Neuronal stem cell (in vitro differentiated cells): ENCODE measurements at regions not wholly inside any gene's neighbourhood (a gene's known extent, or its start where the extent isn't known, plus 50 kb on each side); places are given as distances from the start of the nearest gene placed in this dataset.

Experiments
- DNase-seq: peaks from one replicate; pipeline ENCODE4 v3.0.0-alpha.2; 2013; ENCODE audit warnings: low spot score
- H2AFZ ChIP-seq: one replicate; pipeline ENCODE4 v1.6.1; 2013; ENCODE audit warnings: mild to moderate bottlenecking, low read length, inconsistent platforms
- H2AK5ac ChIP-seq: 2 replicates; pipeline ENCODE4 v1.6.1; 2013; ENCODE audit warnings: low read depth, mild to moderate bottlenecking, inconsistent platforms, low read length, moderate library complexity, mixed read lengths
- H2BK120ac ChIP-seq: 2 replicates; pipeline ENCODE4 v1.6.1; 2013; ENCODE audit warnings: low read depth, mild to moderate bottlenecking, inconsistent platforms, low read length, moderate library complexity, mixed read lengths
- H2BK12ac ChIP-seq: one replicate; pipeline ENCODE4 v1.6.1; 2013; ENCODE audit warnings: low read length, inconsistent platforms
- H2BK15ac ChIP-seq: 2 replicates; pipeline ENCODE4 v1.6.1; 2013; ENCODE audit warnings: mild to moderate bottlenecking, low read length, inconsistent platforms, mixed read lengths
- H2BK5ac ChIP-seq: one replicate; pipeline ENCODE4 v1.6.1; 2013; ENCODE audit warnings: inconsistent platforms, mild to moderate bottlenecking, low read length, moderate library complexity
- H3K14ac ChIP-seq: one replicate; pipeline ENCODE4 v1.6.1; 2013; ENCODE audit warnings: low read length, inconsistent platforms
- H3K18ac ChIP-seq: 2 replicates; pipeline ENCODE4 v1.6.1; 2013; ENCODE audit warnings: low read length, inconsistent platforms
- H3K23ac ChIP-seq: 2 replicates; pipeline ENCODE4 v1.6.1; 2013; ENCODE audit warnings: low read depth, mild to moderate bottlenecking, mixed read lengths, low read length, inconsistent platforms; ENCODE audit not compliant: poor library complexity
- H3K27ac ChIP-seq: replicated peaks from 3 replicates; pipeline ENCODE4 v1.5.1; 2013; ENCODE audit warnings: low read length, inconsistent platforms
- H3K27me3 ChIP-seq, 3 experiments: 2 replicates each; pipeline ENCODE4 v1.6.1; 2013; ENCODE audit warnings: low read length in 3 of 3, mild to moderate bottlenecking in 2 of 3, inconsistent platforms in 1 of 3, low read depth in 1 of 3, mixed read lengths in 1 of 3, moderate library complexity in 1 of 3; ENCODE audit not compliant: control insufficient read depth in 3 of 3, insufficient read depth in 3 of 3
- H3K36me3 ChIP-seq, 2 donors: replicated peaks in 1 of 2; 2 replicates each; pipeline ENCODE4 v1.6.1; 2013; ENCODE audit warnings: low read length in 2 of 2; ENCODE audit not compliant: control insufficient read depth in 2 of 2, insufficient read depth in 2 of 2
- H3K4ac ChIP-seq: 2 replicates; pipeline ENCODE4 v1.6.1; 2013; ENCODE audit warnings: inconsistent platforms, mild to moderate bottlenecking, low read length, moderate library complexity
- H3K4me1 ChIP-seq, 2 donors: 1 replicate in 1 of 2; 2 replicates in 1 of 2; pipeline ENCODE4 v1.6.1; 2013; ENCODE audit warnings: low read length in 2 of 2, low read depth in 1 of 2; ENCODE audit not compliant: control insufficient read depth in 2 of 2, insufficient read depth in 1 of 2
- H3K4me2 ChIP-seq: one replicate; pipeline ENCODE4 v1.6.1; 2013; ENCODE audit warnings: mild to moderate bottlenecking, low read length, inconsistent platforms; ENCODE audit not compliant: insufficient read depth, poor library complexity, severe bottlenecking
- H3K4me3 ChIP-seq, 2 donors: 2 replicates each; pipeline ENCODE4 v1.5.1; 2013; ENCODE audit warnings: low read length in 2 of 2, mild to moderate bottlenecking in 2 of 2, inconsistent platforms in 1 of 2, moderate library complexity in 1 of 2
- H3K79me1 ChIP-seq: one replicate; pipeline ENCODE4 v1.6.1; 2013; ENCODE audit warnings: low read depth, mild to moderate bottlenecking, inconsistent platforms, low read length, moderate library complexity
- H3K9ac ChIP-seq: one replicate; pipeline ENCODE4 v1.6.1; 2013; ENCODE audit warnings: mild to moderate bottlenecking, low read depth, low read length, inconsistent platforms; ENCODE audit not compliant: poor library complexity
- H3K9me3 ChIP-seq, 2 donors: replicated peaks in 1 of 2; 2 replicates each; pipeline versions ENCODE3 to v1.6.1; 2013; ENCODE audit warnings: low read length in 2 of 2, mild to moderate bottlenecking in 2 of 2, inconsistent platforms in 1 of 2, low read depth in 1 of 2, mixed read lengths in 1 of 2, moderate library complexity in 1 of 2; ENCODE audit not compliant: control insufficient read depth in 2 of 2, insufficient read depth in 1 of 2
- H4K8ac ChIP-seq: one replicate; pipeline ENCODE4 v1.6.1; 2013; ENCODE audit warnings: low read depth, mild to moderate bottlenecking, inconsistent platforms, low read length, moderate library complexity
- H4K91ac ChIP-seq: one replicate; pipeline ENCODE4 v1.6.1; 2013; ENCODE audit warnings: low read length, low read depth, mild to moderate bottlenecking, inconsistent platforms; ENCODE audit not compliant: poor library complexity
- WGBS, 2 donors: extraction: QIAGEN DNeasy Blood & Tissue Kit; methylation state at CpG; one replicate each; pipeline ENCODE4 v1.1.7; 2013; ENCODE audit warnings: missing lambda C conversion rate in 2 of 2, mixed read lengths in 1 of 2; ENCODE audit not compliant: insufficient read length in 2 of 2, insufficient replicate concordance in 1 of 2; ENCODE audit errors: extremely low coverage in 2 of 2; 5-methylcytosine and 5-hydroxymethylcytosine counted together

DNA sequence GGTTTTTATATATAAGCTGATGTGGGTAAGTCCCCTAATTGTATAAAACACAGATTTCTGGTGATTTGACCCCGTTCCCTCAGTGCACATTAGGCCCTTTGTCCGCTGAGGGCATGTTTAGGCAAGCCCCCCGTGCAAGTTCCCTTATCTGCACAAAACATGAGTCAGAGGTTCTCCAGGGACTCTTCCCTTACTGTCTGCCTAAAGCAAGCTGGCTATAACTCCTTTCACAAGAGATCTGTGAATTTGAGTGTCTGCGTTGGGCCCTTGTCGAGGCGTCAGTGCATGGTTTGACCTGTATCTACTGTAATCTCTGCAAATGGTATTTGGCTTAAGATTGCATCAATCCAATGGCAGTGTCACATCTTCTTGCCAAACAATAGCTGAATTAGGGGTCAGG, 712.8 kb downstream of the CDH8 start:
- no CpG with 5 or more reads among the region's 6 CpGs for WGBS, 2 donors
- H3K4me2 ChIP-seq: no peak overlapping the region
- peaks cover 0 to 7% of the 10 kb centered on the region in 2 donors for H3K9me3 ChIP-seq
- no peak overlapping the region for H3K23ac ChIP-seq
- H2BK12ac ChIP-seq: no peak overlapping the region
- H3K79me1 ChIP-seq: no peaks in the 10 kb centered on the region
- H3K36me3 ChIP-seq: no peaks in the 10 kb centered on the region
- H2BK15ac ChIP-seq: no peak overlapping the region
- H3K27ac ChIP-seq: no peak overlapping the region
- H2AFZ ChIP-seq: peak overlapping the region; percentile 70
- H3K14ac ChIP-seq: no peak overlapping the region
- no peak overlapping the region for H3K18ac ChIP-seq
- no peak overlapping the region for H3K9ac ChIP-seq
- no peak overlapping the region for H3K4ac ChIP-seq
- DNase-seq: no peak
- no peak overlapping the region for H2BK5ac ChIP-seq
- H4K91ac ChIP-seq: no peak overlapping the region
- peaks cover 7 to 9% of the 10 kb centered on the region in 2 donors for H3K4me1 ChIP-seq
- no peak overlapping the region for H4K8ac ChIP-seq
- H3K4me3 ChIP-seq: no peak overlapping the region
- no peak overlapping the region for H2BK120ac ChIP-seq
- no peak overlapping the region for H2AK5ac ChIP-seq
- H3K27me3 ChIP-seq: no peaks in the 10 kb centered on the region

DNA sequence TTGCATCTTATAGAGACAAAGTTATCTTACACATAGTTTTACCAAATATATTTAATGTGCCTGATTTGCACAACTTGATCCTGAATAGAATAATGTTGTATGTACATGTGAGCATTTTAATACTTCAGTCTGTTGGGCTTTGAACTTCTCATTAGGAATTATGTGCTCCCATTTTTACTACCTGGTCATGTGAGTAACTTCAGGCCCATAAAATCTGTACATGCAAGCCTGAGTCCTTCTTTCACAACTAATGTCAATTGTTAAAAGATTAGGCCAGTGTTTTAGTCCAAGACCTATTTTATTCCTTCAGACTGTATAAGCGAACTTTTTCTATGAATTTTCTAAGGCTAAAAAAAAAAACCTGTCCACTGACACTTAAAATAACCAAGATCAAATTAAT, 715.4 kb downstream of the CDH8 start:
- no peak overlapping the region for H3K4ac ChIP-seq
- H3K4me3 ChIP-seq: no peak overlapping the region
- H3K4me2 ChIP-seq: no peak overlapping the region
- H2BK12ac ChIP-seq: no peak overlapping the region
- H2AFZ ChIP-seq: no peak overlapping the region
- H3K18ac ChIP-seq: no peak overlapping the region
- H2BK5ac ChIP-seq: no peak overlapping the region
- H4K8ac ChIP-seq: no peak overlapping the region
- no peak overlapping the region for H3K9ac ChIP-seq
- H3K36me3 ChIP-seq: no peaks in the 10 kb centered on the region
- H3K9me3 ChIP-seq: peaks cover 0 to 13% of the 10 kb centered on the region in 2 donors
- DNase-seq: no peak
- peaks cover 7 to 9% of the 10 kb centered on the region in 2 donors for H3K4me1 ChIP-seq
- H2AK5ac ChIP-seq: no peak overlapping the region
- H3K27ac ChIP-seq: no peak overlapping the region
- H4K91ac ChIP-seq: no peak overlapping the region
- H3K27me3 ChIP-seq: no peaks in the 10 kb centered on the region
- WGBS, 2 donors: no CpG with 5 or more reads among the region's 1 CpG
- H2BK15ac ChIP-seq: no peak overlapping the region
- H2BK120ac ChIP-seq: no peak overlapping the region
- no peak overlapping the region for H3K14ac ChIP-seq
- no peak overlapping the region for H3K23ac ChIP-seq
- no peaks in the 10 kb centered on the region for H3K79me1 ChIP-seq

DNA sequence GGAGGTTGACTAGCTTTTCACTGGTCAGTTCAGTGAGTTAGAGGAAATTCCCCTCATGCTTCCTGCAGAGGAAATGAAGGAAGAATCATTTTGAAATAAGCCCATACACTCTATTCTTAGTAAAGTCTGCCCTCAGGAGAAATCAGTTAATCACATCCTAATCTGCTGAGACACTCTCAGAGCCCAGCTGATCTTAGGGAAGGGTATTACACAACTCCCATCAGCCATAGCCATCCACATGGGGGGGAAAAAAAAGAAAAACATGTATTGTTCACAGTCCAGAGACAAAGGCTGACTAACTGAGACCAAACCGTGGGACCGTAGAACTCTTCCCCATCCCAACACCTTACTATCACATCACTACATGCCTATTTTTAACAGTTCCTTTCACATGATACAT, 722.3 kb downstream of the CDH8 start:
- Histone ChIP-seq H2BK120ac (no peak overlapping the region), H2BK5ac (no peak overlapping the region), H3K27ac (no peak overlapping the region), H2BK15ac (no peak overlapping the region), H2BK12ac (no peak overlapping the region), H3K4me3 (no peak overlapping the region), H3K4me2 (no peak overlapping the region), H4K91ac (no peak overlapping the region), H2AK5ac (no peak overlapping the region), H3K27me3 (no peaks in the 10 kb centered on the region), H3K23ac (no peak overlapping the region), H2AFZ (no peak overlapping the region), H3K4ac (no peak overlapping the region), H3K79me1 (no peaks in the 10 kb centered on the region), H3K36me3 (no peaks in the 10 kb centered on the region), H4K8ac (no peak overlapping the region), H3K14ac (no peak overlapping the region), H3K4me1 (no peaks in the 10 kb centered on the region), H3K9me3 (peaks cover 0 to 6% of the 10 kb centered on the region in 2 donors), H3K9ac (no peak overlapping the region), H3K18ac (no peak overlapping the region)
- no peak for DNase-seq
- WGBS, 2 donors: no CpG with 5 or more reads among the region's 2 CpGs

DNA sequence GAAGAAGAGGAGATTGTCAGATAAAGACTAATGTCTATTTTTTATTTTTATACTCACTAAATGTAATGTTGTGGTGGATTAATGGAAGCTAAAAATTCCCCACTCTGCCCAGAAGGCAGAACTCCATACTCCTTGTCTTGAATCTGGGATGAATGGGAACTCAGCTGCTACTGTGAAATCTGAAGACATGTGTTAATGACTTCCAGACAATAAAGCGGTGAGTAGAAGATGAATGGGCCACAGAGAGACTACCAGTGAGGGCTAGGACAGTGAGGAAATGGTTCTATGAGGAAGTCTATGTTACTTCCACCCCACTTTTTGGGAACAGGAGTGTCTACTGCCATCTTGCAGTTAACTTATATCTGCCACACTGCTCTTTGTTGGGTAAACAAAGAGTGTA, 726.9 kb downstream of the CDH8 start:
- WGBS, 2 donors: no CpG with 5 or more reads among the region's 1 CpG
- H3K23ac ChIP-seq: no peak overlapping the region

More for the DNA sequence above, 726.9 kb downstream of the CDH8 start:
- no peak overlapping the region for H4K91ac ChIP-seq
- H3K14ac ChIP-seq: no peak overlapping the region
- H3K79me1 ChIP-seq: no peaks in the 10 kb centered on the region
- H2AFZ ChIP-seq: no peak overlapping the region
- no peak overlapping the region for H2BK120ac ChIP-seq
- no peak overlapping the region for H3K4me3 ChIP-seq
- H3K4me2 ChIP-seq: no peak overlapping the region
- no peak overlapping the region for H3K18ac ChIP-seq
- no peak for DNase-seq
- no peak overlapping the region for H2BK12ac ChIP-seq
- no peaks in the 10 kb centered on the region for H3K36me3 ChIP-seq
- H3K27me3 ChIP-seq: no peaks in the 10 kb centered on the region
- no peak overlapping the region for H3K9ac ChIP-seq
- no peaks in the 10 kb centered on the region for H3K4me1 ChIP-seq
- no peaks in the 10 kb centered on the region for H3K9me3 ChIP-seq
- no peak overlapping the region for H4K8ac ChIP-seq
- no peak overlapping the region for H3K4ac ChIP-seq
- no peak overlapping the region for H3K27ac ChIP-seq
- no peak overlapping the region for H2AK5ac ChIP-seq
- H2BK5ac ChIP-seq: no peak overlapping the region
- no peak overlapping the region for H2BK15ac ChIP-seq
